ENCODE measurements at regions not wholly inside any gene's neighbourhood (a gene's known extent, or its start where the extent isn't known, plus 50 kb on each side); places are given as distances from the start of the nearest gene placed in this dataset.
"Not testable (repeated sequence)": the region's sequence is repeated elsewhere in the genome, so short reads cannot be mapped to it uniquely, and the experiment has no call there.

GRCh38 chr1:79974659-79975058 is 968.1 kb upstream of the ADGRL4 start:
- DNase-seq = no peak

DNA sequence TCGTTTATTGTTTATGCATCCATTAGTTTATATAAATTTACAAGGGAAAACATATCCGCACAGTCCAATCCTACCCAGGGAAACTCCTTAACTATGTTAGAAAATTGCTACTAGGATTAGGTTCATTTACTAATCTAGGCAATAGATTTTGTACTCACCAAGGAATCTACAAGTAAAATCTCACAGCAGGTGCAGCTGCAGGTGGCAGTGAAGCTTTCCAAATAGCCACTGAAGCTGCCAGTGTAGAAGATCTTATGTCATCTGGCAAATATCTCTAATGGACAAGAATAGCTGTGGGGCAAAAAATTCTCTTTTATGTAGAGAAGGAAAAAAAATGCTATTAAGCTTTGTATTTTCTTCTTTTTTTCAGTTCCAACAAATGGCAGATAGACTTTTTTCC is 963.4 kb upstream of the ADGRL4 start:
- no peak for DNase-seq

DNA sequence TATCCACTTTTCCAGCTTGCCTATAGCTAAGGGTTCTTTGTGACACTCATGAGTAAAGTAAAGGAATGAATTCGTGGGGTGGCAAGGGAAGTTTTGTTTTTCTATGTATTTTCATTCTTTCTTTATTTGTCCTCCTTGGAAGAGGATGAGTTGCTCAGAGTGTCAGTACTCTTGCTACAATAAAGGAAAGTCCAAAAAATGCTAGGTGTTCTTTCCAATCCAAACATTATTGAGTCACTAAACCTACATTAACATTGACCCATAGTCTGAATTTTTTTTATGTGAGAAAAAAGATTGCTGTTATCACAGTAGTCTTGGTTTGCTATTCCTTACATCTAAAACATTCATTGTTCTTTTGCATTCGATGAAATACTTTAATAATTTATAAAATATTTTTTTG is 959.9 kb upstream of the ADGRL4 start:
- DNase-seq = no peak

- DNase-seq = no peak
Measured at GRCh38 chr1:79959635-79960034, 953.1 kb upstream of the ADGRL4 start.

- DNase-seq = no peak
Measured at GRCh38 chr1:79955966-79956365, 949.4 kb upstream of the ADGRL4 start.

- DNase-seq = no peak
Measured at GRCh38 chr1:79950511-79950910, 944.0 kb upstream of the ADGRL4 start.

DNA sequence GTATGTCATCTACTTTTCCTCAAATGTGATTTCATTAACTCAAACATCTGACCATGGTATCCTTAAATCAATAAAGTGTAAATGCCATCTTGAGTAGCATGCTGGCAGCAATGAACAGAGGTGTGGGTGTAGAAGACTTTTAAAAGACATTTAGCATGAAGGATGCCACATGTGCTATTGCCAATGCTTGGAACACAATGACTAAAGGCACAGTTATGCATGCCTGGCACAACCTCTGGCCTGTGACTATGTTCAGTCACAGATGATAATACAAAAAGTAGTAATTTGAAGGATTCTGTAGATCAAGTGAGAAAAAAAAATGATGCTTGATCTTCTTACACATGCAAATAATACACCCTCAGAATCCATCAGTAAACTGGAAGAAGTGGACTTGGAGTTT is 938.9 kb upstream of the ADGRL4 start:
- DNase-seq = no peak

- DNase-seq = no peak
Measured at GRCh38 chr1:79929356-79929755, 922.8 kb upstream of the ADGRL4 start.

DNA sequence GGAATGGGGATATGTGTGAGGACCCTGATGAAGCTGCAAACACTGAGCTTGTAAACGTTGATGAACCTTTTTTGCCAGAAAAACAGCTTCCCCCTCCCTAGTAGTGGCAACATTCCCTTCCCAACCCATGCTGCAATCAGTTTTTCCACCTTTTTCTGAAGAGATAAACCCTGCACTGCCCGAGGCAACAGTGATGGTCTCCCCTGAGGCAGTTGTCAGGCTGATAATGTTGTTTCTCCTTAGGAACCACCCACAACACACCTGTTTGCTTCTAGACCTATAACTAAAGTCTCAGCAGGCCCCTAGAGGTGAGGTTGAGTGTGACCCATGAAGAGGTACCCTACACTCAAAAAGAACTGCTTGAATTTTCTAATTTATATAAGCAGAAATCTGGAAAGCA is 922.4 kb upstream of the ADGRL4 start:
- no peak for DNase-seq

DNA sequence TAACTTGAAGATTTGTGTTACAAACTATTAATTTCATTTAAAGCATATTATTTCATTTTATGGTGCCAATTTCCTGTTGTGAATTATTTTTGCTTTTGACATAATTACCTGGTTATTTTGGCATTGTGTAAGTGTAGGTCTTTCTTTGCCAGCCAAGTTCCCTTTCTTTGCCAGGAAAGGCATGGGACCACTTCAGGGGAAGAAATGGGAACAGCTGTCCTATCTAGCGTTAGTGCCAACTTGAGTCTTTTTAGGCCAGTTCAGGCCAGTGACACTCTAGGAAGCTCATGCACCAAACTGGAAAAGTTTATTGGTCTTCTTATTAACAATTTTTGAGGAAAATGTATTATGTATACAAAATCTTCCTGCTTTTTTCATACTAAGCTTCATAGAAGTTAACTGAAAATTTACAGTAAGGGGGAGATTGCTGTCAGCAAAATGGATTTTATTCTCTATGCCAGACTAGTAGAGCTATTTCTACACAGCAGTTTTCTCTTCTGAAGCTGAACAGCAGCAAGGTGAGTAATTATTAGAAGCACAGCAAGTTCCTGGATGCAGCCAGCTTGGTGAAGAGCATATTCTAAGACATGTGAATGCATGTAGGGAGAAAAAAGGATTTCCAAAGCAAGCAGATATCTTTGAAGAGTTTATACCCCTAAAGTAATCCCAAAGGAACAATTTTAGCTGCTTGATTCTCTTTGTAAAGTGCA is 914.6 kb upstream of the ADGRL4 start:
- no peak for DNase-seq

DNA sequence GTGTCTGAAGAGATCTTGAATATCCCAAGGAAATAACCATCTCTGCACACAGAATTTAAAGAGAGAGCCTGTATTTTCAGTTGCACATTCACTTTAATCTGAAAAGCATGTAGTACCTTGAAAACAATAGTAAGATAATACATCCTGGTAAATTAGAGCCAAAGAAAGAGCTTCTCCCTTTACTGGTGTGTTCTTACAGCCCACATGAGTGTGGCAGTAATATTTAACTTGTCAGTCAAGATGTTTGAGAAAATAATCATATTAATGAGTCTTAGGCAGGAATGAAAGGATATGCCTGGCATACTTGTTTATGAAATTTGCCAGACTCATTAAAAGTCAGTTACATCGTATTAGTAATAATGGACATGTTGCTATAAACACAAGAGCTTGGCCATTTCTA is 908.4 kb upstream of the ADGRL4 start:
- no peak for DNase-seq

- no peak for DNase-seq
Measured at GRCh38 chr1:79912813-79913212, 906.3 kb upstream of the ADGRL4 start.

DNA sequence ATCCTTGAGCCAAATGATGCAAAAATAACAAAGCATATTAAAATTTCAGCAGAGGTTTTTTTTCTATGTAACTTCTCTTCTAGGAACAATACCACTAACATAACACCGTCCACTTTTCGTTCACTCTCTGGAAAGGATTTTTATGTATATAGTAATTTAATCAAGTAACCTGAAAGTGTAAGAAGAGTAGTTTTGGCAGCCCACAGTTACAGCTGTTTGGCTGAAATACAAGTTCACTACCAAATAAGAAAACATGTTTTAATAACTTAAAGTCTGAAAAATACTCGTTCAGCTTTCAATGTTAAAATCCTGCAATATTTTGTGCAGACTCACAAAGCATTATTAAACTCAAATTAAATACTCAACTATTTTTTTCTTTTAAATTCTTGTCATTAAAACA is 896.8 kb upstream of the ADGRL4 start:
- DNase-seq = no peak

DNA sequence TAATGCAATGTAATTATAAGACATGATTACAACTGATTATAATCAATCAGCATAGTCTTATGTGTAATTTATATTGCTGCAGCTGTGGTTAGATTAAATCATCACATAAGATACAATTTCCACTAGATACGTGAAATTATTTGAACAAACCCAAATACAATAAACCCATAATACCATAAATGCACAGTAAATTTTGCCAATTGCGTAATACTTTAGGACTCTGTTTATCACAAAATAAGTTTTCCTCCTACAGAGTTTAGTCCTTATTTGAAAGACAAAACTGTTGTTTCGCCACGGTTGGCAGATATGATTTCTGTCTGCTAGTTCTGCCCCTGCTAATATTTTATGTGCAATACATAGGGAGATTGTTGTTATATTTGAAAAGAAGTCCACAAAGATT is 895.9 kb upstream of the ADGRL4 start:
- no peak for DNase-seq

DNA sequence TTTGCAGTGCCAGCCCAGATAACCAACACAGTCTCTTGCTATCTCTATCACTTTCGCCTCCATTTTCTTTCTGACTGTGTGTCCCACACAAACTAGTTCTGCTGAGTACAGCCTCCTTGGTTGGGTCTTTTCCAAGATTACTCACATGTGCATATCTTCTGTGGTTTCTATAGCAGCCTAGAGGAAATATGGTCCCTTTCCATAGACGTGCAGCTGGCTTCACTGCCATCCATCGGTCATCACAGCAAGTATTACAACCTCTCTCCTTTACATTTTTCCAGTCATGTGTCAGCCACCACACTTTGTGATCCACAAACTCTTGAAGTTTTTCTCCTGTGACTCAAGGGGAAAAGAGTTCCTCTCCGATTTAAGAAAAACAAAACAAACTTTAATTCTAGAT is 893.4 kb upstream of the ADGRL4 start:
- DNase-seq = no peak

DNA sequence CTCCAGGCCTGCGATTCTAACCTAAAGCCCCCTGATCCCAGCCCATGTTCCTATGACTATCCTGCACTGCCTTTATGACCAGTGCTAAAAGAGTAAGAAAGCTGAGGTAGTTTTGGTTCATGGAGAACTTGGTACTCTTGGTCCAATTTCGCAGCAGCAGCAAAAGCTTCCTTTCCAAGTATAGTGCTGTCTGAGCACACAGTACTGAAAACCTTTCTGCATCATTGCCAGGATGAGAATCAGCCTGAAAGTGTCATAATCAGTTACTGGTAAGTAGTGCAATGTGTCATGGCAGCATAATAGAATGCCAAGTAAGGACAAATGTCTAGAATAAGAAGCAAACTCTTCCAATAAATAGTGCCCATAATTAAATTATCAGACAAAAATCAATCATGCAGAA is 889.6 kb upstream of the ADGRL4 start:
- no peak for DNase-seq

DNA sequence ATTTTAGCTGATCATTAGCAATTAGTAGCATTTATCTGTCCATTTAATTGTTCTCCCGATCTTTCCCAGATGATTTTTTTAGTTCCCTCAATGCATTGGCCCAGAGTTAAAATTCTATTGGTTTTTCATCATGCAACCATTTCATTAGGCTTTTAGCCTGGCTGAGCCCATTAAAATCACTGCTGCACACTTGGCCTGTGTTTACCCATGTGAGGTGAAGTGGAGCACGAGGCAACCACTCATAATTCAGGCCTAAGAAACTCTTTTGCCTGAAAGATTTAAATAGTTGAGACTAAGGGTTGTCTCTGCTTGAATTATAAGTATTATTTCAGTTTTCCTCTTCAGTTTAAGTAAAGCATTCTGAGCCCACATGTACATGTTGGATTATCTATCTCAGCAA is 889.0 kb upstream of the ADGRL4 start:
- no peak for DNase-seq

GRCh38 chr1:79894129-79894528 is 887.6 kb upstream of the ADGRL4 start:
- DNase-seq = not testable (repeated sequence)

DNA sequence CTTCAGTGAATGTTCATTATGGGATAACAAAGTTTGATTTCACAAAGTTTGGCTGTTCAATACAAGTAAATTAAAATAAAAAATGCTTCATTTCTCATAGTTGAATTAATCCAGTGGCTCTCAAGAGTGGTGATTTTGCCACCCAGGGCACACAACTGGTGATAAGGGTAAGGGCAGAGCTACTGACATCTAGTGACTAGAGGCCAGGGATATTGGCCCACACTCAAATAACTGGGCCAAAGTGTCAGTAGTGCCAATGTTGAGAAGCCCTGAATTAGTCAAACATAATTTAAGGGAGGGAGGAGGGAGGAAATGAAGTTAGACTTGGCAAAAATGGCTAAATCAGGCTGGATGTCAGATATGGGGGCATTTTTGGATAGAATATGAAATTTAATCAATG is 880.5 kb upstream of the ADGRL4 start:
- no peak for DNase-seq

DNA sequence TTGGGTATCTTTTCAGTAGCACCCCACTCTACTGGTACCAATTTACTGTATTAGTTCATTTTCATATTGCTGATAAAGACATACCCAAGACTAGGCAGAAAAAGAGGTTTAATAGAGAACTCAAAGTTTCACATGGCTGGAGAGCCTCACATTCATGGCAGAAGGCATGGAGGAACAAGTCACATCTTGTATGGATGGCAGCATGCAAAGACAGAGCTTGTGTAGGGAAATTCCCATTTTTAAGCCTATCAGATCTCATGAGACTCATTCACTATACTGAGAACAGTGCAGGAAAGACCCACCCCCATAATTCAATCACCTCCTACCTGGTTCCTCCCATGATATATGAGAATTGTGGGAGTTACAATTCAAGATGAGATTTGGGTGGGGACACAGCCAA is 878.6 kb upstream of the ADGRL4 start:
- DNase-seq = no peak

GRCh38 chr1:79877086-79877485 is 870.6 kb upstream of the ADGRL4 start:
- DNase-seq = no peak

- DNase-seq = no peak
Measured at GRCh38 chr1:79875187-79875586, 868.7 kb upstream of the ADGRL4 start.

- DNase-seq = no peak
Measured at GRCh38 chr1:79874289-79874688, 867.8 kb upstream of the ADGRL4 start.

DNA sequence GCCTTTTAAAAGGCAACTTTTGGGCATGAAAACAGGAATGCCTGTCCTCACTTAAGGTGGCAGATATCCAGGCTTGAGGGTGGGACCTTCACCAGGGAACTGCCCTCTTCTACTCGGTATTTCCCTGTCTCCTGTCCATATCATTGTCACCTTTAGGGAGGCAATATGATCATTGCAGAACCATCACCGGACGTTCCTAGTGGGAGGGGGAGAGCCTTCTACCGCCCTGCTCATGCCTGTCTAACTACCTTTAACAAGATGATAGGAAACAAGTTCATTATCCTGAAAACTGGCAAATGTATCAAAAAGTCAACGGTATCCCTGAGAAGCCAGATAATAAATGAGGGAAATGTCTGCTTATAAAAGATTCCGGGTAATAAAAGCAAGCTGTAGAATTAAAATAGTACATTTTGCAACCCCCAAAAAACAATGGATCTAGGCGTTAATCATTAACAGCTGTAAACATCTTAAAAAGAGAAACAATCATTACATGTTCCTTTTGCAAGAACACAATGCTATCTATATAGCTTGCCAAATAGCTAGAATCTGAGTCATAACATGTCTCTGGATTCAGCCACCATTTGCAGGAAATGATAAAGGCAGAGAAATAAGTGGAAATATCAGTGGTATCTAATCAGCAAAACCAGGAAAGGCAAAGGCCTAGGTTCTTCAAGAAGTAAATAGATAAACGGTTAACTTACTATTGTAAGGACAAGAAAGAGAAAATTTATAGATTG is 852.9 kb upstream of the ADGRL4 start:
- no peak for DNase-seq

GRCh38 chr1:79852004-79852403 is 845.5 kb upstream of the ADGRL4 start:
- DNase-seq = no peak
